Activated effector memory CD4-positive, alpha-beta T cell treated with anti-CD3 and anti-CD28 coated beads, Interleukin-2, amount 50 U/mL, for 16 hours (primary cell): ENCODE measurements at regions not wholly inside any gene's neighbourhood (a gene's known extent, or its start where the extent isn't known, plus 50 kb on each side); places are given as distances from the start of the nearest gene placed in this dataset.

Experiments
- DNase-seq: peaks from one replicate; pipeline ENCODE4 v3.0.0-alpha.2; 2020

DNA sequence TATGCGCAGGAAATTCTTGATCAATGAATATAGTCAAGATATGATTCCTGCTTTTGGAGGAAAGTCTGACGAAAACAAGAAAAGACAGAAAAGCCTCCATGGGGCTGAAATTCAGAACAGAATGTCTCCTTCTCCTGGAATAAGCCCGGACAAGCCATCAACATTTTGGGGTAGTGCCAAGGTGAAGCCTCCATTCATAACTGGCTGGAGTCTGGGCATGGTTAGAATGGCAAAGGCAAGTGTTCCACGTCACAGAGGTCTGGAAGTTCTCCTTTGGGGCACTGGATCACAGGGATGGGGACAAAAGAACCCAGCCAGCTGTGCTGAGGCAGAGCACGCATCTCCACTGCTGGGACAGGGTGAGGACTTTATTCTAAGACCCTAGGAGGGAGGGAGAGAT is 505.7 kb downstream of the CMPK2 start:
- DNase-seq: no peak

DNA sequence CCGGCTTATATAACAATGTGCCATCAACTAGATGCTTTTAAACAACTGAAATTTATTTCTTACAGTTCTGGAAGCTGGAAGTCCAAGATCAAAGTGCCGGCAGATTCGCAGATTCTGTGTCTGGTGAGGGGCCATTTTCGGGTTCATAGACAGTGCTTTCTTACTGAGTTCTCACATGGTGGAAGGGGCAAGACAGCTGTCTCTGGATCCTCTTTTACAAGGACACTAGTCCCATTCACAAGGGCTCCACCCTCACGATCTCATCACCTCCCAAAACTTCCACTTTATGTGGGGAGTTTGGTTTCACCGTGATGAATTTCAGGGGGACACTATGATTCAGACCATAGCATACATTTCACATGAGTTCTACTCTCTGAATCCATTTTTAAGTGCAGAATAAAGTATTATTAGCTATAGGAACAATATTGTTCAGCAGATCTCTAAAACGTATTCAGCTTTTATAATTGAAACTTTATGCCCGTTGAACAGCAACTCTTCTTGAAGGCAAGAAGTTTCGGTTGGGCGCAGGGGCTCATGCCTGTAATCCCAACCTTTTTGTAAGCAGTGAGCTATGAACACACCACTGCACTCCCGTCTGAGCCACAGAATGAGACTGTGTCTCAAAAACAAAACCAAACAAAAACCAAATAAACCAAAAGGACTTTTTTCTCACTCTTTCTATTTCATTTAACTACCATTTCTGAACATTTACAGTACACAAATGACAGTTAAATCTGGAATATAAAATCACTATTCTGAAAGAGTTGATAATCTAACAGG is 502.8 kb downstream of the CMPK2 start:
- no peak for DNase-seq

DNA sequence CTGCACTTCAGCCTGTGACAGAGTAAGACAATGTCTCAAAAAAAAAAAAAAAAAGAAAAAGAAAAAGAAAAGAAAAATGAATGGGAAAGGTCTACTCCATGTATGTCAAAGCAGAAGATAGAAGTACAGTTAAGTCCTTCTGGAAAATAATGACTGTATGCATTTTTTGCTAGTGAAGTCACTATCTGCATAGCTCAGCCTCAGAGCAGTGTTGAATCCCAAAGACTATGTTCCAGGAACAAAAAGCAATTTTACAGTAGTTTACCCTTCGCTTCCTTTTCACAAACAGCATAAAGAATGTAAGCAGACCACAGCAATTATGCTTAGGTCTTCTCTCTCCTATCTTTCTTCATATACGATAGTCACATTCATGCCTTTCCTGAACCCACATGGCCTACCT is 497.4 kb downstream of the CMPK2 start:
- DNase-seq: no peak

DNA sequence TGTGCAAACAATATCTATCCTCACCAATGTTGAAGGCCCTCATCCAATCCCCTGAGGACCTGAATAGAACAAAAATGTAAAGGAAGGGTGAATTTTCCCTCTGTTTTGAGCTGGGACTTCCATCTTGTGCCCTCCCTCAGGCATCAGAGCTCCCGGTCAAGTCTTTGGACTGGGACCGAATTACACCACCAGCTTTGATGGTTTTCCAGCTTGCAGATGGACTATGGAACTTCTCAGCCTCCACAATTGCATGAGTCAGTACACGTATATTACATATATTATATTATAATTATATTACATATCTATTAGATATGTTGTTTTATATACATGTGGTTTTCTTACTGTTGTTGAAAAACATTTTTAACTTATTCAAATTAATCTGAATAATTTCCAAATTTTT is 496.4 kb downstream of the CMPK2 start:
- DNase-seq: no peak

DNA sequence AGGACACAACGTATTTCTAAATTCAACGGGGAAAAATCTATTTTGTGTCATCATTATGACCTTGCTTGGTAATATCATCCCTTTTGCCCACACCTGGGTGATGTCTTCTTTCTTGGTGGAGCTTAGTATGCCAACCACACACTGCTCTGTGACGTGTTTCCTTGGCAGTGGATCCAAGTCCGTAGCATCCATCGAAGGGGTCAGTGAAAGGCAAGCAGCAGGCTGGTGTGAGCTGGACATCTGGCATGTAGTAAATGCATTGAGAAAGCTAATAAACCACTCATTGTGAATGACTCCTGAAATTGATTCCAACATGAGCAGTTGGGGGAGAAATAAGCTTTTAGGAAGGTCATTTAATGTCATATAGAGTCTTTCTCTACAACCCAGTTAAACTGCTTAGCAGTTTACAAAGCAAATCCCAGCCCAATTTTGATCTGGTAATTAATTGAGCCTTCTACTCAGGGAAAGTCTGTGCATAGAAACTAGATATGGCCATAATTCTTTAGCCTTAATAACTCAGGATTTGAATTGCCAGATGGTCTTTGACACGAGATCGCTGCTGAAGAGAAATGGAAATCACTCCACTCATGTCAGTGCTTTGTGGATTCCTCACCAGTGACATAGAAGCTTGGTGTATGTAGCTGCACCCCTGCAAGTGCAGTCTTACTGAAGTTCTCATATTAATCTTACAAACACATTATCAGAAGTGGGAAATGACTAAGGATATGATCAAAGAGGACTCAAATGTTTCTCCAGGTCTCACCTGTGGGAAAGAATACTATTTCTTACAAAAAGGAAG is 494.8 kb downstream of the CMPK2 start:
- no peak for DNase-seq

DNA sequence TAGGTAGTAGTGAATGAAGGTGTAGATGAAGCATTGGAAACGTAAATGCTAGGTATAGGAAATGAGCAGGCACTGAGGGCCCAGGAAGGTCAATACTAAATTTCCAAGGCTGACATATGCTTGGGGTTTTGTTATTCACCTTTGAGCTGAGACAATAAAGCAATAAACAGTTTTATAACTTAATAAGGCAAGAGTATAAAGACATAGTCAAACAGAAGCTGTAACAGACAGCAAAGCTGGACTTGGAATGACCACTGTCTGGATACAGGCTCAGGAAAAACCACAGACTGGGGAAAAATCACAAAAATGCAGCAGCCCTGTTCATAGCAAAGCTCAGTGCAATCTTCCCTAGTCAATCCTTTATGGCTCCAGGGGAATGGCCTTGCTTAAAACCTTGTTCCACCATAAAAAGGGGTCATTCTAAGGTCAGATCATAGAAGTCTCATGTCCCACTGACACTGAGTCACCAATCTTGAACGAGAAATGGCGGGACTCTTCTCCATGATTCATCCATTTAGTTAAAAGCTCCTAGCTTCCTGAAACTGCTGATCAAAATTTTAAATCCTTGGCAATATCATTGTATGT is 493.3 kb downstream of the CMPK2 start:
- DNase-seq: no peak

DNA sequence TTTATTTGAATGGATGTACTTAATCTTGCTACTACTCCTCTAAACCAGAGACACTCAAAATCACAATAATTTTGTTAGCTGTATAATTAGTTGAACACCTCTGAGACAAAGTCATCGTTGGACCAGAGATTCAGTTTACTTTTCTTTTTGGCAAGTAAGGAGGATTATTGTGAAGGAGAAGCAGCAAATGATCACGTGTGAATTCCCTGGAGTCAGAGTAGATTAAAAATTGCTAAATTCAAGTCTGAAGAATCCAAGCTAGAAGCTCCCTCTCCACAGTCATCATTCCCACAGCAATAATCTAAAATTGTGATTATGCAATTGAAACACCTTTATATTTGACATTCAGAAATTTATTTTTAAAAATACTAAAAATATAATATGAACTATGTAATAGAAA is 484.4 kb downstream of the CMPK2 start:
- DNase-seq: no peak

DNA sequence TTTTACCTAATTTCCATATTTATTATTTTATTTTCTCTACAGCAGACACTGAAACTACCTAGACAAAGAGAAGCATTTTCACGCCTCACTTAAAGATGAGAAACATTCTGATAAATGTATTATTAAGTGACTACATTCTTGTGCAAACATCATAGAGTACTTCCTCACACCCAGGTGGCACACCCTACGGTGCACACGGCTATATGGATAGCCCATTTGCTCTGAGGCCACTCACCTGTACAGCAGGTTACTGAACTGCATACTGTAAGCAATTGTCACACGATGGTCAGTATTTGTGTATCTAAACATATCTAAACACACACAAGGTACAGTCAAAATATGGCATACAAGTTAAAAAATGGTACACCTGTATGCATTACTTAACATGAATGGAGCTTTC is 481.4 kb downstream of the CMPK2 start:
- no peak for DNase-seq

DNA sequence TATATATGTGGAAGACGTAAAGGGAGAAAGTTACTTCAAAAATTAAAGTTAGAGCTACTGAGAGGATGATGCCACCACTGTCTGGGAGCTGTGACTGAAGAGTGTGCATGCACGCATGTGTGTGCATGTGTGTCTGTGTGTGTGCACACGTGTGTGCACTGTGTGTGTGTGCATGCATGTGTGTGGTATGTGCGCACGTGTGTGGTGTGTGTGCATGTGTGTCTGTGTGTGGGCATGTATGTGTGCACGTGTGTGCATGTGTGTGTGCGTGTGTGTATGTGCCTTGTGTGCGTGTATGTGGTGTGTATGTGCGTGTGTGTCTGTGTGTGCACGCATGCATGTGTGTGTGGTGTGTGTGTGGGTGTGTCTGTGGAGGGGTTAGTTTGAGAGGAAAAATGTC is 473.4 kb downstream of the CMPK2 start:
- DNase-seq: no peak

DNA sequence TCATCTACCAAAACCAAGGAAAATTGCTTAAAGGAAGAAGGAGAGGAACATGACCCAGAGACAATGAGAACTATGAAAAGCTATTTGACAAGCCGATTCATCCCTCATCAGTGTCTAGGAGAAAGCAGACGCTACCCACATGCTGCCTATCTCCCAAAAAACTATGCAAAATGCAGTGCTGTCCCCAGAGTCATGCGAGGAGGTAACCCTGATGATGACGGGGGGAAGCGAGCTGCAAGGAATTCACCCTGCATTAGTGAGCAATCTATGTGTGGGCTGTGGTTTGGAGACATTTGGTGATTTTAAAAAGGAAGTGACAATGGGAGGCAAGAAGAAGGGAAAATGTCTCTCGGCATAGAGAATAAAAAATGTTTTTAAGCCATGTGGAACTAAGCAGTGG is 472.7 kb downstream of the CMPK2 start:
- no peak for DNase-seq

DNA sequence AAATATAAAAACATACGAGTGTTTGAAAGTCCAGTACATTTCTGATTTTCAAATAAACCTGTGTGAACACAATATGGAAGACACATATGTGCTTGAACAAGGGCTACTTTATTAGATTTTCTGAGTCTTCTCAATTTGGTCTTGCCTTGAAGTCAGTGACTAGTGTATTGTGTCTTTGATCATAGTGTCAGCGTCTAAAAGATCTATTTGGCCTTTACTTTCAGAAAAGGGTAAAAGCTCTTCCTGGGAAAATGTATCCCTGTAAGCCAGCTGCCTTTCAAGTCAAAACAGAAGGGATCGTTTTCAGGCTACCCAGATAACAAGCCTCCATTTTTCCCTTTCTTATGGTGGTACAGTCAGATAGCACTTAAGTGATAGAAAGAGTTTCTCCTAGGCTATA is 471.9 kb downstream of the CMPK2 start:
- DNase-seq: no peak

DNA sequence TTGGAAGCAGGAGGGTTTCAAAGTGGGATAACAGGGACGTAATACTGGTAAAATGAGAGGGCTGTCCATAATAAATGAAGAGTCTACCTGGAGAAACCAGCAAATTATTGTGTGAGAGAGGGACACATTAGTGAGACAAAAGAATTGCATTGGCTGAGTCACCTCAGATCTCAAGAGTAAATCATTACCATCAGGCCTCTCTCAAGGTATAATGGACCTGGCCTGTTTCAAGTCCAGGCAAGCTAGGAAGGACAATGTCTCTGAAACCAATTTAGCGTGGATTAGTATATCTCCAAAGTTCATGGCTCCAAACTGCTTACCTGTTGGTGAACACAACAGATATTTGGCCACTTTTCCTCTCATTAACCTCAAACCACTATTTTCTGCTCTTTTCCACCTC is 471.4 kb downstream of the CMPK2 start:
- DNase-seq: no peak

DNA sequence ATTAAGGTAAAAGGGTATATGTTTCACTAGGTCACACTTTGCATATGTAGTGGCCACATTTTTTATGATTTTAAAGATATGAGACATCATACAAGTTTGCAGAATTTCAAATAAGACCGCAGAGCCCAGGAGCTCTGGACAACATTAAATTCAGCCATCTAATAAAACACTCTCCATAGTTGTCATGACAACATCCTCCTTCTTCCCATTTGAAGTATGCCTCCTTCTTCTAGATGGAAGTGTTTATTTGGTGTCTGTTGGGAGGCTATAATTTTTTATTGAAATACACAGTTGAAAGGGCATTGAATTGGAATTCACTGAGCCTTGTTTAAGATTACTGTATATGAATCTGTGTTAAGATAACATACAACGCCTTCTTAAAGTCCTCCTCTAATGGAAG is 467.3 kb downstream of the CMPK2 start:
- DNase-seq: no peak

DNA sequence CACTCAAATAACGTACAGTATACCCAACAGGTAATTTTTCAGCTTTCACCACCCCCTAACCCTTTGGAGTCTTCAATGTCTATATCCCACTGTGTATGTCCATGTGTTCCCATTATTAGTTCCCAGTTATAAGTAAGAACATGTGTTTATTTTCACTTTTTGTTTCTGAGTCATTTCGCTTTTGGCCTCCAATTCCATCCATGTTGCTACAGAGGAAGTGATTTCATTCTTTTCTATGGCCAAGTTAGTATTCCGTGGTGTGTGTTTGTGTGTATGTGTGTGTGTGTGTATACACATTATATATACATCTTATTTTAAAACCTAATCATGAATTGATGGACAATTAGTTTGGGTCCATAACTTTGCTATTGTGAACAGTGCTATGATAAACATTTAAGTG is 464.4 kb downstream of the CMPK2 start:
- DNase-seq: no peak

DNA sequence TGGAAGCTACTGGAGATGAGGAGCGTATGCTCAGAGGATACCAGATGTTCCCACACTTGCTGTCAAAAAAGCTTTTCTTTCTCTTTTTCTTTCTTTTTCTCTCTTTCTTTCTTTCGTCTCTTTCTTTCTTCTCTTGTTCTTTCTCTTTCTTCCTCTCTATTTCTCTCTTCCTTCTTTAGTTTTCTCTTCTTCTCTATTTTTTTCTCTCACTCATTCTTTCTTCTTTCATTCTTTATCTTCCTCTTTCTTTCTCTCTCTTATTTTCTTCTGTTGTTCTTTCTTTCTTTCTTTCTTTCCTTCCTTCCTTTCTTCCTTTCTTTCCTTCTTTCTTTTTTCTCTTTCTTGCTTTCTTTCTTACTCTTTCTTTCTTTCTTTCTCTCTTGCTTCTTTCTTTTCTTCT is 457.6 kb downstream of the CMPK2 start:
- DNase-seq: no peak

DNA sequence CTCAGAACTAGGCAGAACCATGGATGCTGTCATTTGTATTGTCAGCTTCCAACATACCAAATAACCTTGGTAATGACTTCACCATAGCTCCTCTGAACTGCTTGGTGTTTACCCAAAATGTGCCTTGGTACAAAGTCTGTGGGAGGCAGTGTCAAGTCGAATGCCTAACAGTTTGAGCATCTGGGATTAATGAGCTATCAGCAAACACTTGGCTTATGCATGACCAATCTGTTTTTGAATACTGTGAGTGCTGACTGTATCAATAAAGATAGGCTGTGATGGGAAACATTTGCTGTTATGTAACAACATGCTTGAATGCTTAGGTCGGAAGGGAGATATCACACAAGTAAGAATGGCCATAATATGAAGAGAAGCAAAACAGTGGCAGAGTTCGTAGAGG is 455.4 kb downstream of the CMPK2 start:
- no peak for DNase-seq

DNA sequence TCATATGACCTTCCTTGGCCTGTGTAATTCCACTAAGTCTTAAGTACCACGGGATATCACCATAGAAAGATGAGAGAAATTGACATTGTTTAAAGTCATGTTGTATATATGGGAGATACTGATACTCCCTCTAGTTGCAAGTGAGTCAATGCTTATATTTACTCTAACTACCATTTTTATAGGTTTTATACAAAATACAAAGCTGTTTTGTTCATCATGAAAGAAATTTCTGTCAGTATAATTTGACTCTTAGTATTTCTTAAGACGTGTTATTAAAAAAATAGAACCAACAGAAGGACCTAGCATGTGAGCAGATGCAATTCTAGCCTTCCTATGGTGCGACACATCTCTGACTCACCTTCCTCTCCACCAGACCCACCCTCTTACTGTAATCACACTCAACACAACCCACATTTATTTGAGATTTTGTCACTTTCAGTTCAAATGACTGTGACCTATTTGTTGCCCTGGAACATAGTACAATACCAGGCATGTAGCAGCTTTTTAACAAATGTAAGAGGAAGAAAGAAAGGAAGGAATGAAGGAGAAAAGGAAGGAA is 453.1 kb downstream of the CMPK2 start:
- DNase-seq: no peak

DNA sequence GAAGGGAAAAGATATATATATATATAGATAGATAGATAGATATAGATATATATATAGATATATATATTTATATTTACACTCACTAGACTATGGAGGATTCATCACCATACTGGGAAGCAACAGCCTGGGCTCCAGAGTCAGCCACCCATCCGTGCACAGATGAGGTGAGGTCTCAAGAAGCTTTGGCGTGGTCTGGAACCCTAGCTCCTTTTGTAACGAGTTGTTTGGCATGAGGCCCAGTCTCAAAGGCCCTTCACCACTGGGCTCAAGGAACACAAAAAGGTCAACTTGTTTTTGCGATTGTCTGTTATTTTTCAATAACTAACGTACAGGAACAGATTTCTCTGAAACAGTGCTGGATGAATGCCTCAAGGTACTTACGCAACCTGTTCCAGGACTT is 448.7 kb downstream of the CMPK2 start:
- DNase-seq: no peak

DNA sequence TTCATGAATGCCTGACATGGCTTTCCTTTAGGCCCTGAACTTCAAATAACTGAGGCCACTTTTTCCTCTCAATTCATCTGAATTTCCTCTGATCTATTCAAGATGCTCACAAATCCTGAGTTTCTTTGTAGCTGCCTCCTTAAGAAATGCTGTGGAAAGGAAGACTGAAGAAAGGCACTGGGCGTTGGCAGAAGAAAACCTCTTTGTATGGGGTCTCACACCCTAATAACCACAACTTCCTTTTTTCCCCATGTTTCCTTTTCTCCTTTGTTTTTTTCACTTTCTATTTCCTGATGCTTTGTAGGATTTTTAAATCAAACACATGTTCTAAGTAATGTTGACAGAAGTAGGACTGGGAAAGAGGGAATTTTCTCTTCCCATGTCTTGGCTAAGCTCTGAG is 447.4 kb downstream of the CMPK2 start:
- no peak for DNase-seq

DNA sequence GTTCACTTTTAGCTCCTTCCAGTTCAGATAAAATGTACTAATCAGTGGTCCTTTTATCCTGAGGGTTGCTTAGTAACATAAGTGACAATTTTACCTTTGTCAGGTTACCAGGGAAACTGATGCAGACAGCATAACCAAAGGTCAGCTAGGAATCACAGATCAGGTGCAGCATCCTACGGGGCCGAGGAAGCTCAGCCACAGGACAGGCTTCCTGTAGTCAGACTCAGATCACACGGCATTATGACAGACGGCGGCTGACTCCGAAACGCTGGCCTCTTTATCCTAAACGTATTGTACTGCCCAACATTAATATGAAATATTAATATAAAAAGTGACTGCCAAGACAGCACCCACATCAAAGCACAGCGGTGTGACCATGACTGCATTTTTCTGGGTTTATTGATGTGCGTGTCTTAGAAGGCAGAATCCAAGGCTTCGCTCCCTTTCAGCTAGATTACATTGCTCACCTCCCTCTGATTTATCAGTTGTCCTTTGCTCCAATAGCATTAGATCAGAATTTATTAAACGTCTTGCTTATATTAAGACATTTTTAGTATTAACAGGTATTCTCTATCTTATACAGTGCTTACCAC is 444.5 kb downstream of the CMPK2 start:
- DNase-seq: no peak

DNA sequence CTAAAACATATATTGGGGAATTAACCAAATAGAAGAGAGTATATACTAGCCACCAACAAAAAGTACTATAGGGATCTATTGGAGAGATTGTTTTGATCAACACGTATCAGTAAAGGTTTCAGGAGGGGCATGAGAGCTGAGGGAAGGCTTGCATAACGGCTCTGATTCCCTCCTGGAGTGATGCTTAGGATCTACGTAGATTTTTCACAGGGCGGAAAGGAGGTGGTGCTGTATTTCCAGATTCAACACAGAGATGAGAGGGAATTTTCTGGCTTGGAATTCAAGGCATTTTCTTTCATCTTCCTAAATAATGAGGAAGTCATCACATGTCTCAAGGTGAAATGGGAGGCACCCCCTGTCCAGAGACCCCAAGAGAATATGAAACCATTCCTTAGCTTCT is 443.8 kb downstream of the CMPK2 start:
- no peak for DNase-seq

DNA sequence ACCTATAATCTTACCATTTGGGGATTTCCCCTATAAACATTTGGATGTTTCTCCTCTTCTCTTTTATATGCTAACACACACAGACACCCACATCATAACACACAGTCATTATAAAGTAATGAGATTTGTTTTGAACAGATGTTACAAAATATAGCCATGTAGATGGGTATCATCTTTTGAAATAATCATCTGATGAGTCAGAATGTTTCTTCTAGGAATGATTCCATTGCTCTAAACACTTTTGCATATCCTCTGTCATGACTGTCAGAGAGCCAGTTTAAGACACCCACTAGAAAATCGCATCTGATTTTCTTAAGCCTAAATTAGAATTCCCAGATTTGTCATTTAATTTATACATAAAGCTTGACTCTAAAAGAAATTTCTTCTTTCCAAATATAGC is 442.6 kb downstream of the CMPK2 start:
- DNase-seq: no peak

DNA sequence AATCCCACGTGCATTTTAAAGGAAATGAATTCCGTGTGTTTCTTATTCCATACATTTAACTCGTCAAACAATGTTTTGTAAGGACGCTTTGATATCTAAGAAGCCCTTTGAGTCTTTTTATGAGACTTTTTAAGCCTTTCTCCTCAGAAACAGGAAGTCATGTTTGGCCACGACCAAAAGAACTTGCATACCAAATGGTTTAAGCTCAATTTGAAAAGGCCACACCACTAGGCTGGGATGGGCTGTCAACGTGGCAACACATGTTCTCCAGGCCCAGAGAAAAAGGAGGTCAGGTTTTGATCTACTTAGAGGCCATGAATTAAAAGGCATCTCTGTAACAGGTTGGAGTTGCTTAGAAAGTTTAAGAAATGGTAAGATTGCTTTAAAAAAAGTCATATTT is 441.8 kb downstream of the CMPK2 start:
- DNase-seq: no peak

DNA sequence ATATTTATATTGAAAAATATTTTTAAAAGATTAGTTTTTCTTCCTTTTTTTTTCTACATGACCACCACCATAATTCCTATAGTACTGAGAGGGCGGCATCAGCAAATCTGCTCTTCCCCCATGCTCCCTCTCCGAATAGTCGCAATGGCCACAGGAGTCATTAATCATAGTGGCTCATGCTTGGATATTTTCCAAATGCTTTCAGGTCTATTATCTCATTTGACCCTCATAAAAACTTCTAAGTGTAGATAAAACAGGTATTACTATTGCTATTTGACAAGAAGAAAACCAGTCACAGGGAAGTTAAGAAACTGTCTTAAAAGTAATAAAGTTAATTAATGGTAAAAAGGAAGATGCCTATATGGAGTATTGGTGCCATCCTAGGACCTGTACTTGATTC is 440.7 kb downstream of the CMPK2 start:
- DNase-seq: no peak
